SK-N-SH (cell line): ENCODE measurements at regions not wholly inside any gene's neighbourhood (a gene's known extent, or its start where the extent isn't known, plus 50 kb on each side); places are given as distances from the start of the nearest gene placed in this dataset.

Source experiments
- CTCF ChIA-PET: fragments of 300-600, 350-600 bp; formaldehyde crosslinking; extraction: SDS; loops from one replicate; lab custom pipeline; 2021; lab: Yijun Ruan, JAX
- POLR2A ChIA-PET: fragments of 350-600 bp; sonication (Branson Sonifier 250); formaldehyde crosslinking; extraction: SDS; loops from one replicate; lab custom pipeline; 2020; ENCODE audit warnings: antibody characterized with exemption, inconsistent platforms; lab: Yijun Ruan, JAX
- DNase-seq: peaks from one replicate; pipeline ENCODE4 v3.0.0; 2012
- H2AFZ ChIP-seq: fragments of 200-600 bp; sonication (generic); 2 replicates; pipeline ENCODE4 v1.8.1; 2016; ENCODE audit warnings: antibody characterized with exemption, mild to moderate bottlenecking, low read depth
- H3F3A ChIP-seq: fragments of 200-600 bp; sonication (generic); replicated peaks from 2 replicates; pipeline ENCODE3; 2016; ENCODE audit warnings: antibody characterized with exemption, mild to moderate bottlenecking; ENCODE audit not compliant: insufficient read depth
- H3K27ac ChIP-seq, 2 experiments: fragments of 200-500 bp in 1 of 2; fragments of 200-600 bp in 1 of 2; sonication (Bioruptor generic) in 1 of 2; sonication (generic), shearing (Covaris generic) in 1 of 2; 2 replicates each; pipeline versions ENCODE4 v1.5.1 to v1.6.1; 2014 to 2016; ENCODE audit warnings: low read depth in 2 of 2, inconsistent platforms in 1 of 2, low read length in 1 of 2, mild to moderate bottlenecking in 1 of 2, mixed read lengths in 1 of 2
- H3K27me3 ChIP-seq: fragments of 200-600 bp; sonication (generic), shearing (Covaris generic); 2 replicates; pipeline ENCODE4 v1.6.1; 2016; ENCODE audit warnings: mixed run types; ENCODE audit not compliant: insufficient read depth
- H3K36me3 ChIP-seq, 2 experiments: fragments of 200-500 bp in 1 of 2; fragments of 200-600 bp in 1 of 2; sonication (Bioruptor generic) in 1 of 2; sonication (generic) in 1 of 2; replicated peaks in 1 of 2; 2 replicates each; pipeline versions ENCODE3 to v1.5.1; 2014 to 2016; ENCODE audit warnings: low read length in 1 of 2, mild to moderate bottlenecking in 1 of 2; ENCODE audit not compliant: insufficient read depth in 2 of 2, control insufficient read depth in 1 of 2
- H3K4me1 ChIP-seq, 2 experiments: fragments of 200-500 bp in 1 of 2; fragments of 200-600 bp in 1 of 2; sonication (Bioruptor generic) in 1 of 2; sonication (generic), shearing (Covaris generic) in 1 of 2; 2 replicates each; pipeline versions ENCODE4 v1.5.1 to v1.6.1; 2014 to 2016; ENCODE audit warnings: low read depth in 1 of 2, low read length in 1 of 2, mixed run types in 1 of 2; ENCODE audit not compliant: insufficient read depth in 2 of 2, control insufficient read depth in 1 of 2
- H3K4me2 ChIP-seq: fragments of 200-600 bp; sonication (generic), shearing (Covaris generic); 2 replicates; pipeline ENCODE4 v1.6.1; 2017; ENCODE audit warnings: mixed run types
- H3K4me3 ChIP-seq, 2 experiments: fragments of 200-500 bp in 1 of 2; fragments of 200-600 bp in 1 of 2; sonication (Bioruptor generic) in 1 of 2; sonication (generic), shearing (Covaris generic) in 1 of 2; 2 replicates each; pipeline versions ENCODE4 v1.5.1 to v1.8.1; 2014 to 2016; ENCODE audit warnings: low read depth in 2 of 2, inconsistent platforms in 1 of 2, low read length in 1 of 2, mild to moderate bottlenecking in 1 of 2, mixed read lengths in 1 of 2, moderate library complexity in 1 of 2
- H3K79me2 ChIP-seq: fragments of 200-600 bp; sonication (generic); 2 replicates; pipeline ENCODE4 v1.8.1; 2017; ENCODE audit warnings: mild to moderate bottlenecking; ENCODE audit not compliant: insufficient read depth
- H3K9ac ChIP-seq: fragments of 200-600 bp; sonication (generic); 2 replicates; pipeline ENCODE4 v1.6.1; 2017; ENCODE audit warnings: mixed run types
- H3K9me2 ChIP-seq: fragments of 200-600 bp; sonication (generic); 2 replicates; pipeline ENCODE4 v1.6.1; 2017; ENCODE audit warnings: mixed run types
- H3K9me3 ChIP-seq: fragments of 200-600 bp; sonication (generic); 2 replicates; pipeline ENCODE4 v1.6.1; 2017; ENCODE audit warnings: mixed run types, mild to moderate bottlenecking, moderate library complexity
- H4K20me1 ChIP-seq: fragments of 200-600 bp; sonication (generic); 2 replicates; pipeline ENCODE4 v1.6.1; 2017; ENCODE audit warnings: mild to moderate bottlenecking, mixed run types; ENCODE audit not compliant: insufficient read depth
- CHD2 ChIP-seq: fragments of 150-350 bp; IDR thresholded peaks from 2 replicates; pipeline ENCODE4 v1.6.1; 2018; ENCODE audit warnings: low read length; ENCODE audit not compliant: partially characterized antibody
- EP300 ChIP-seq, 2 experiments: IDR thresholded peaks; 2 replicates each; pipeline versions ENCODE4 v1.4.0 to v1.6.1; 2012; ENCODE audit warnings: borderline replicate concordance in 1 of 2, low read depth in 1 of 2, low read length in 1 of 2
- EZH2phosphoT487 ChIP-seq: fragments of 200-600 bp; sonication (generic); IDR thresholded peaks from 2 replicates; pipeline ENCODE4 v1.6.1; 2017; ENCODE audit warnings: low read depth, mixed run types, mild to moderate bottlenecking, antibody characterized with exemption, moderate library complexity, borderline replicate concordance
- FOXM1 ChIP-seq: IDR thresholded peaks from 2 replicates; pipeline ENCODE4 v1.4.0; 2012; ENCODE audit warnings: low read depth, mild to moderate bottlenecking
- GABPA ChIP-seq: IDR thresholded peaks from 2 replicates; pipeline ENCODE4 v1.4.0; 2012; ENCODE audit warnings: low read depth, mild to moderate bottlenecking
- MEF2A ChIP-seq: IDR thresholded peaks from 2 replicates; pipeline ENCODE4 v1.4.0; 2012; ENCODE audit warnings: low read depth, borderline replicate concordance
- POLR2AphosphoS5 ChIP-seq: IDR thresholded peaks from 2 replicates; pipeline ENCODE4 v1.6.1; 2012; ENCODE audit warnings: low read depth, low read length
- RAD21 ChIP-seq: IDR thresholded peaks from 2 replicates; pipeline ENCODE4 v1.6.1; 2012; ENCODE audit warnings: mild to moderate bottlenecking, low read length
- RFX5 ChIP-seq: IDR thresholded peaks from 2 replicates; pipeline ENCODE4 v1.6.1; 2012; ENCODE audit warnings: mild to moderate bottlenecking, improper control_type of control experiment, low read length
- SIN3A ChIP-seq: IDR thresholded peaks from 2 replicates; pipeline ENCODE4 v1.6.1; 2012; ENCODE audit warnings: low read depth, mild to moderate bottlenecking, low read length, moderate library complexity, borderline replicate concordance
- SMC3 ChIP-seq: IDR thresholded peaks from 2 replicates; pipeline ENCODE4 v1.6.1; 2012; ENCODE audit warnings: low read depth, low read length, improper control_type of control experiment
- TCF12 ChIP-seq: IDR thresholded peaks from 2 replicates; pipeline ENCODE4 v1.4.0; 2012
- WGBS: methylation state at CpG from one replicate; pipeline ENCODE4 v1.1.6; 2017; ENCODE audit warnings: low lambda C conversion rate; 5-methylcytosine and 5-hydroxymethylcytosine counted together
- TF ChIP-seq, protein P1 (sequence below): IDR thresholded peaks from 2 replicates; pipeline ENCODE4 v1.4.0; 2012; ENCODE audit warnings: low read depth, borderline replicate concordance
- TF ChIP-seq, protein P2 (sequence below): IDR thresholded peaks from 2 replicates; pipeline ENCODE4; 2012
- TF ChIP-seq, protein P3 (sequence below): fragments of 200-600 bp; sonication (generic); IDR thresholded peaks from 2 replicates; pipeline ENCODE4 v1.6.1; 2017; ENCODE audit warnings: antibody characterized with exemption, mild to moderate bottlenecking, moderate library complexity
- TF ChIP-seq, protein P4 (sequence below): IDR thresholded peaks from 2 replicates; pipeline ENCODE4 v1.4.0; 2012; ENCODE audit warnings: low read depth
- TF ChIP-seq, protein P5 (sequence below): fragments of 150-350 bp; IDR thresholded peaks from 2 replicates; pipeline ENCODE4 v1.6.1; 2016; ENCODE audit warnings: mild to moderate bottlenecking, low read depth, low read length

DNA sequence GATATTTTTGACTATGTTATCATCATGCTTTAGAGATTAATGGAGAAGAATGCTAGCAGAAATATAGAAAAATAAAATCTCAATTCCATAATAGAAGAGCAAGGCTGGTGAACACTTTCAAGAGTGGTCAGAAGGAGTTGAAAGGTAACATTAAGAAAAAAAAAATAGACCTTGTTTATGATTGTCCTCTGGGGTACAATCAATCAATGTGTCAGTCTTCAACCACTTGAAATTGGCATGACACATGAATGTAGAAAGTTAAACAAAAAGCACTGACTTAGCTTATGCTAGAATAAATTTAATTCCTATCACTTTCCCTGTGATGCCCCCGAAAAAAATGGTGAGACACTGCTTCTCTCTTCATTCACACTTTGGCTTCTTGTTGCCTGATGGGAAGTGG, 750.3 kb upstream of the ADGRL2 start:
- no peak for DNase-seq
- no peaks in the 10 kb centered on the region for H3F3A ChIP-seq
- H3K36me3 ChIP-seq = no peaks in the 10 kb centered on the region
- ChIA-PET POLR2A (no interaction called here), CTCF (no interaction called here)
- H3K4me2 ChIP-seq = no peak overlapping the region
- no peaks in the 10 kb centered on the region for H3K9me3 ChIP-seq
- no peak overlapping the region for H3K9ac ChIP-seq
- H3K79me2 ChIP-seq = no peaks in the 10 kb centered on the region
- H3K4me1 ChIP-seq = peaks cover 0 to 2% of the 10 kb centered on the region in 2 experiments; a peak in 2 of 4 replicates
- no peaks in the 10 kb centered on the region for H3K27me3 ChIP-seq
- no peaks in the 10 kb centered on the region for H3K9me2 ChIP-seq
- H3K4me3 ChIP-seq = no peak overlapping the region
- H3K27ac ChIP-seq = no peak overlapping the region
- TF ChIP-seq, protein P1, sequence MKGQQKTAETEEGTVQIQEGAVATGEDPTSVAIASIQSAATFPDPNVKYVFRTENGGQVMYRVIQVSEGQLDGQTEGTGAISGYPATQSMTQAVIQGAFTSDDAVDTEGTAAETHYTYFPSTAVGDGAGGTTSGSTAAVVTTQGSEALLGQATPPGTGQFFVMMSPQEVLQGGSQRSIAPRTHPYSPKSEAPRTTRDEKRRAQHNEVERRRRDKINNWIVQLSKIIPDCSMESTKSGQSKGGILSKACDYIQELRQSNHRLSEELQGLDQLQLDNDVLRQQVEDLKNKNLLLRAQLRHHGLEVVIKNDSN = no peak
- TF ChIP-seq RFX5 (no peak), RAD21 (no peak), POLR2AphosphoS5 (no peak), TCF12 (no peak), EZH2phosphoT487 (no peak), FOXM1 (no peak), SIN3A (no peak), GABPA (no peak), CHD2 (no peak), EP300 (IDR thresholded peaks at IDR 0.05; ENCODE audit: borderline replicate concordance in 1 of 2, low read depth in 1 of 2, low read length in 1 of 2) (no peak), MEF2A (no peak), SMC3 (no peak)
- TF ChIP-seq, protein P2, sequence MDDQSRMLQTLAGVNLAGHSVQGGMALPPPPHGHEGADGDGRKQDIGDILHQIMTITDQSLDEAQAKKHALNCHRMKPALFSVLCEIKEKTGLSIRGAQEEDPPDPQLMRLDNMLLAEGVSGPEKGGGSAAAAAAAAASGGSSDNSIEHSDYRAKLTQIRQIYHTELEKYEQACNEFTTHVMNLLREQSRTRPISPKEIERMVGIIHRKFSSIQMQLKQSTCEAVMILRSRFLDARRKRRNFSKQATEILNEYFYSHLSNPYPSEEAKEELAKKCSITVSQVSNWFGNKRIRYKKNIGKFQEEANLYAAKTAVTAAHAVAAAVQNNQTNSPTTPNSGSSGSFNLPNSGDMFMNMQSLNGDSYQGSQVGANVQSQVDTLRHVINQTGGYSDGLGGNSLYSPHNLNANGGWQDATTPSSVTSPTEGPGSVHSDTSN = no peak
- TF ChIP-seq, protein P3, sequence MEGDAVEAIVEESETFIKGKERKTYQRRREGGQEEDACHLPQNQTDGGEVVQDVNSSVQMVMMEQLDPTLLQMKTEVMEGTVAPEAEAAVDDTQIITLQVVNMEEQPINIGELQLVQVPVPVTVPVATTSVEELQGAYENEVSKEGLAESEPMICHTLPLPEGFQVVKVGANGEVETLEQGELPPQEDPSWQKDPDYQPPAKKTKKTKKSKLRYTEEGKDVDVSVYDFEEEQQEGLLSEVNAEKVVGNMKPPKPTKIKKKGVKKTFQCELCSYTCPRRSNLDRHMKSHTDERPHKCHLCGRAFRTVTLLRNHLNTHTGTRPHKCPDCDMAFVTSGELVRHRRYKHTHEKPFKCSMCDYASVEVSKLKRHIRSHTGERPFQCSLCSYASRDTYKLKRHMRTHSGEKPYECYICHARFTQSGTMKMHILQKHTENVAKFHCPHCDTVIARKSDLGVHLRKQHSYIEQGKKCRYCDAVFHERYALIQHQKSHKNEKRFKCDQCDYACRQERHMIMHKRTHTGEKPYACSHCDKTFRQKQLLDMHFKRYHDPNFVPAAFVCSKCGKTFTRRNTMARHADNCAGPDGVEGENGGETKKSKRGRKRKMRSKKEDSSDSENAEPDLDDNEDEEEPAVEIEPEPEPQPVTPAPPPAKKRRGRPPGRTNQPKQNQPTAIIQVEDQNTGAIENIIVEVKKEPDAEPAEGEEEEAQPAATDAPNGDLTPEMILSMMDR = no peak
- TF ChIP-seq, protein P4, sequence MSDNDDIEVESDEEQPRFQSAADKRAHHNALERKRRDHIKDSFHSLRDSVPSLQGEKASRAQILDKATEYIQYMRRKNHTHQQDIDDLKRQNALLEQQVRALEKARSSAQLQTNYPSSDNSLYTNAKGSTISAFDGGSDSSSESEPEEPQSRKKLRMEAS = no peak
- TF ChIP-seq, protein P5, sequence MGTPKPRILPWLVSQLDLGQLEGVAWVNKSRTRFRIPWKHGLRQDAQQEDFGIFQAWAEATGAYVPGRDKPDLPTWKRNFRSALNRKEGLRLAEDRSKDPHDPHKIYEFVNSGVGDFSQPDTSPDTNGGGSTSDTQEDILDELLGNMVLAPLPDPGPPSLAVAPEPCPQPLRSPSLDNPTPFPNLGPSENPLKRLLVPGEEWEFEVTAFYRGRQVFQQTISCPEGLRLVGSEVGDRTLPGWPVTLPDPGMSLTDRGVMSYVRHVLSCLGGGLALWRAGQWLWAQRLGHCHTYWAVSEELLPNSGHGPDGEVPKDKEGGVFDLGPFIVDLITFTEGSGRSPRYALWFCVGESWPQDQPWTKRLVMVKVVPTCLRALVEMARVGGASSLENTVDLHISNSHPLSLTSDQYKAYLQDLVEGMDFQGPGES = no peak
- H4K20me1 ChIP-seq = no peaks in the 10 kb centered on the region
- WGBS = 22% methylated on average over 1 of the region's 1 CpG
- no peak overlapping the region for H2AFZ ChIP-seq
